ENCODE measurements at regions not wholly inside any gene's neighbourhood (a gene's known extent, or its start where the extent isn't known, plus 50 kb on each side); places are given as distances from the start of the nearest gene placed in this dataset.

- Histone ChIP-seq H3K4me3 (ENCODE audit: control insufficient read depth in 2 of 3, extremely low read depth in 1 of 3, insufficient read depth in 2 of 3, low read depth in 1 of 3, low read length in 3 of 3) (no peak overlapping the region), H3K9ac (ENCODE audit: control insufficient read depth, extremely low read depth, insufficient read depth, low read length) (no peak overlapping the region), H4K20me1 (ENCODE audit: control insufficient read depth, extremely low read depth, insufficient read depth, low read length) (no peaks in the 10 kb centered on the region), H3K4me1 (ENCODE audit: control insufficient read depth, extremely low read depth, insufficient read depth, low read length) (no peaks in the 10 kb centered on the region), H3K27me3 (ENCODE audit: control insufficient read depth, extremely low read depth, insufficient read depth, low read length) (no peaks in the 10 kb centered on the region), H3K36me3 (ENCODE audit: control insufficient read depth in 2 of 2, extremely low read depth in 1 of 2, insufficient read depth in 2 of 2, low read length in 2 of 2) (no peaks in the 10 kb centered on the region), H3K9me3 (ENCODE audit: control insufficient read depth, low read depth, low read length) (no peaks in the 10 kb centered on the region), H3K27ac (ENCODE audit: control insufficient read depth, insufficient read depth, low read length) (no peak overlapping the region), H3K9me1 (ENCODE audit: control insufficient read depth, extremely low read depth, insufficient read depth, low read length) (no peaks in the 10 kb centered on the region), H2AFZ (ENCODE audit: control insufficient read depth, low read length) (no peak overlapping the region), H3K4me2 (ENCODE audit: control insufficient read depth, extremely low read depth, insufficient read depth, low read depth, low read length) (no peak overlapping the region), H3K79me2 (ENCODE audit: control insufficient read depth, insufficient read depth, low read length) (no peaks in the 10 kb centered on the region)
- DNase-seq (ENCODE audit: low read depth, low spot score) (no peak), FAIRE-seq (no peak)
- dilution Hi-C loops (cut with MboI; ENCODE audit: extremely low pct_ligation_motif_present, low sequenced_read_pairs), result no loop called here
- TF ChIP-seq, protein P1, sequence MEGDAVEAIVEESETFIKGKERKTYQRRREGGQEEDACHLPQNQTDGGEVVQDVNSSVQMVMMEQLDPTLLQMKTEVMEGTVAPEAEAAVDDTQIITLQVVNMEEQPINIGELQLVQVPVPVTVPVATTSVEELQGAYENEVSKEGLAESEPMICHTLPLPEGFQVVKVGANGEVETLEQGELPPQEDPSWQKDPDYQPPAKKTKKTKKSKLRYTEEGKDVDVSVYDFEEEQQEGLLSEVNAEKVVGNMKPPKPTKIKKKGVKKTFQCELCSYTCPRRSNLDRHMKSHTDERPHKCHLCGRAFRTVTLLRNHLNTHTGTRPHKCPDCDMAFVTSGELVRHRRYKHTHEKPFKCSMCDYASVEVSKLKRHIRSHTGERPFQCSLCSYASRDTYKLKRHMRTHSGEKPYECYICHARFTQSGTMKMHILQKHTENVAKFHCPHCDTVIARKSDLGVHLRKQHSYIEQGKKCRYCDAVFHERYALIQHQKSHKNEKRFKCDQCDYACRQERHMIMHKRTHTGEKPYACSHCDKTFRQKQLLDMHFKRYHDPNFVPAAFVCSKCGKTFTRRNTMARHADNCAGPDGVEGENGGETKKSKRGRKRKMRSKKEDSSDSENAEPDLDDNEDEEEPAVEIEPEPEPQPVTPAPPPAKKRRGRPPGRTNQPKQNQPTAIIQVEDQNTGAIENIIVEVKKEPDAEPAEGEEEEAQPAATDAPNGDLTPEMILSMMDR (optimal IDR thresholded peaks at IDR 0.05 in 1 of 3, IDR thresholded peaks at IDR 0.05 in 1 of 3, conservative IDR thresholded peaks at IDR 0.05 in 1 of 3; ENCODE audit: extremely low read depth in 1 of 3, insufficient read depth in 2 of 3, low read length in 3 of 3), result no peak
- no peak for TF ChIP-seq EZH2 (IDR thresholded peaks at IDR 0.05; ENCODE audit: low read length)
Observed at GRCh38 chr10:9419757-9420156, 1365.3 kb downstream of the GATA3 start.

DNA sequence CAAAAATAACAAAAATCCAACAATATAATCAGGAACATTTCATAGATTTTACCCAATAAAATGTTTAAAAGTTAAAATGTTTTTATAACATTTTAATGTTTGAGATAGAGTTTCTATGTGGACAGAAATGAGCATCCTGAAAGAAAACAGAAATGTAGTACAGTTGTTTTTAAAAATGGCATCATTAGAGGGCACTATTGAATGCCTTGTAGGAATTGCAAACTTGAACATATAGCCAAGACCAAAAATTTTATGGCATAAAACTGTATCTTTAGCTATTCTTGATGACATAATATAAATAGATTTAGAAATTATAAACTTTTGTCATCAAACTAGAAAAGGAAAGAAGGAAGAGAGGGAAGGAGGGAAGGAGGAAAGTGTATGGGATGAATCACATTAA is 1372.7 kb downstream of the GATA3 start:
- Histone ChIP-seq H3K4me1 (ENCODE audit: control insufficient read depth, extremely low read depth, insufficient read depth, low read length) (no peaks in the 10 kb centered on the region), H2AFZ (ENCODE audit: control insufficient read depth, low read length) (no peak overlapping the region), H3K27ac (ENCODE audit: control insufficient read depth, insufficient read depth, low read length) (no peak overlapping the region), H3K4me2 (ENCODE audit: control insufficient read depth, extremely low read depth, insufficient read depth, low read depth, low read length) (no peak overlapping the region), H3K9me3 (ENCODE audit: control insufficient read depth, low read depth, low read length) (no peaks in the 10 kb centered on the region), H3K4me3 (ENCODE audit: control insufficient read depth in 2 of 3, extremely low read depth in 1 of 3, insufficient read depth in 2 of 3, low read depth in 1 of 3, low read length in 3 of 3) (no peak overlapping the region), H3K27me3 (ENCODE audit: control insufficient read depth, extremely low read depth, insufficient read depth, low read length) (no peaks in the 10 kb centered on the region), H3K36me3 (ENCODE audit: control insufficient read depth in 2 of 2, extremely low read depth in 1 of 2, insufficient read depth in 2 of 2, low read length in 2 of 2) (no peaks in the 10 kb centered on the region), H3K9ac (ENCODE audit: control insufficient read depth, extremely low read depth, insufficient read depth, low read length) (no peak overlapping the region), H3K79me2 (ENCODE audit: control insufficient read depth, insufficient read depth, low read length) (no peaks in the 10 kb centered on the region), H4K20me1 (ENCODE audit: control insufficient read depth, extremely low read depth, insufficient read depth, low read length) (no peaks in the 10 kb centered on the region), H3K9me1 (ENCODE audit: control insufficient read depth, extremely low read depth, insufficient read depth, low read length) (no peaks in the 10 kb centered on the region)
- TF ChIP-seq, protein P1 (optimal IDR thresholded peaks at IDR 0.05 in 1 of 3, IDR thresholded peaks at IDR 0.05 in 1 of 3, conservative IDR thresholded peaks at IDR 0.05 in 1 of 3; ENCODE audit: extremely low read depth in 1 of 3, insufficient read depth in 2 of 3, low read length in 3 of 3), result no peak
- TF ChIP-seq EZH2 (IDR thresholded peaks at IDR 0.05; ENCODE audit: low read length), result no peak
- FAIRE-seq, result no peak
- DNase-seq (ENCODE audit: low read depth, low spot score), result no peak
- dilution Hi-C loops (cut with MboI; ENCODE audit: extremely low pct_ligation_motif_present, low sequenced_read_pairs), result no loop called here
